ENCODE measurements at regions not wholly inside any gene's neighbourhood (a gene's known extent, or its start where the extent isn't known, plus 50 kb on each side); places are given as distances from the start of the nearest gene placed in this dataset.

DNA sequence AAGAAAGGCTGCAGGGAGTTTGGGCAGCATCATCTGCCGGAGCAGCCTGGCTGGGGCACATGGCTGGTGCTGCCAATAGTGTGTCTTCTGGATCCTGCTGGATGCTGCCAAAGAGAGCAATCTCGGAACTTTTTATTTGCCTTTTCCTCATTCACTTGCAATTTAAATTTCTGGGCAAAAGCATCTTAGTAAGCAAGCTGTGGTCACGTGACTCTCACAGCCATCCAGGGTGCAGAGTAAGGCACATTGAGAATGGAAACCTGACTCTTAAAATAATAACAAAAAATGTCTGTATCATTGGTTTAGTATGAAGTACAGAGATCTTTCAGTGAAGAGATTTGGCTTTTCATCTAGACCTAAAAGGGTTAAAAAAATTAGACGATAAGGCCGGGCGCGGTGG is 910.3 kb downstream of the STIM2 start:
- no peak for TF ChIP-seq POLR2A (IDR thresholded peaks at IDR 0.05; ENCODE audit: low read length)
- no peak for TF ChIP-seq GATA1 (IDR thresholded peaks at IDR 0.05; ENCODE audit: low read depth, low read length)
